Central memory CD8-positive, alpha-beta T cell (primary cell): ENCODE measurements at regions not wholly inside any gene's neighbourhood (a gene's known extent, or its start where the extent isn't known, plus 50 kb on each side); places are given as distances from the start of the nearest gene placed in this dataset.

Experiments used
- ATAC-seq: fragments of 150-1000 bp; cut with Tn5 transposase; replicated peaks from 2 replicates; pipeline ENCODE4 v1.10.0; 2022; ENCODE audit warnings: mild to moderate bottlenecking, moderate FRiP score, moderate number of reproducible peaks; ENCODE audit not compliant: poor library complexity, severe bottlenecking; ENCODE audit errors: extremely low read depth
- DNase-seq, 2 donors: peaks; one replicate each; pipeline ENCODE4 v3.0.0; 2021; ENCODE audit warnings: low spot score in 2 of 2
- H3K27ac Mint-ChIP-seq: one replicate; pipeline ENCODE4 v1.8.0; 2022; ENCODE audit warnings: low read depth, mild to moderate bottlenecking, moderate library complexity, mixed read lengths
- H3K27me3 Mint-ChIP-seq: one replicate; pipeline ENCODE4 v1.8.0; 2022; ENCODE audit warnings: mixed read lengths
- H3K36me3 Mint-ChIP-seq: one replicate; pipeline ENCODE4 v1.8.0; 2022; ENCODE audit warnings: mild to moderate bottlenecking, moderate library complexity, mixed read lengths; ENCODE audit not compliant: insufficient read depth
- H3K4me1 Mint-ChIP-seq: one replicate; pipeline ENCODE4 v1.8.0; 2022; ENCODE audit warnings: mixed read lengths
- H3K4me3 Mint-ChIP-seq: one replicate; pipeline ENCODE4 v1.8.0; 2022; ENCODE audit warnings: mild to moderate bottlenecking, moderate library complexity, mixed read lengths
- H3K9me3 Mint-ChIP-seq: one replicate; pipeline ENCODE4 v1.8.0; 2022; ENCODE audit warnings: mixed read lengths

DNA sequence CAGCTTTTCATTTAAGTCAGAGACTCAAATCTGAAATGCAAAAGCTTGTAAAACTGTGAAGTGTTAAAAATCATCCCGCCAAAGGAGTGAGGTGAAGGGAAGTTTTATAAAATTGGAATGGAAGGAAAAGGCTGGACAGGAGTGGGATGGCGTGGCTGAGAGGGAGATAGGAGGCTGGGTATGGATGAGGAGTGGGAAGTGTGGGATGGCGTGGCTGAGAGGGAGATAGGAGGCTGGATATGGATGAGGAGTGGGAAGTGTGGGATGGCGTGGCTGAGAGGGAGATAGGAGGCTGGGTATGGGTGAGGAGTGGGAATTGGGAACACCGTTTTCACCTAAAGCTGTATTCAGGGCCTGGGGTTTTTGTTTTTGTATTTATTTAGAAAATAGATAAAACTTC, 59.4 kb upstream of the NKX2-2 start:
- no peak for ATAC-seq
- Mint-ChIP-seq H3K27ac (no peak overlapping the region), H3K36me3 (no peaks in the 10 kb centered on the region), H3K9me3 (no peaks in the 10 kb centered on the region), H3K4me1 (no peaks in the 10 kb centered on the region), H3K27me3 (peaks cover 10% of the 10 kb centered on the region), H3K4me3 (no peak overlapping the region)
- DNase-seq, result no peak

DNA sequence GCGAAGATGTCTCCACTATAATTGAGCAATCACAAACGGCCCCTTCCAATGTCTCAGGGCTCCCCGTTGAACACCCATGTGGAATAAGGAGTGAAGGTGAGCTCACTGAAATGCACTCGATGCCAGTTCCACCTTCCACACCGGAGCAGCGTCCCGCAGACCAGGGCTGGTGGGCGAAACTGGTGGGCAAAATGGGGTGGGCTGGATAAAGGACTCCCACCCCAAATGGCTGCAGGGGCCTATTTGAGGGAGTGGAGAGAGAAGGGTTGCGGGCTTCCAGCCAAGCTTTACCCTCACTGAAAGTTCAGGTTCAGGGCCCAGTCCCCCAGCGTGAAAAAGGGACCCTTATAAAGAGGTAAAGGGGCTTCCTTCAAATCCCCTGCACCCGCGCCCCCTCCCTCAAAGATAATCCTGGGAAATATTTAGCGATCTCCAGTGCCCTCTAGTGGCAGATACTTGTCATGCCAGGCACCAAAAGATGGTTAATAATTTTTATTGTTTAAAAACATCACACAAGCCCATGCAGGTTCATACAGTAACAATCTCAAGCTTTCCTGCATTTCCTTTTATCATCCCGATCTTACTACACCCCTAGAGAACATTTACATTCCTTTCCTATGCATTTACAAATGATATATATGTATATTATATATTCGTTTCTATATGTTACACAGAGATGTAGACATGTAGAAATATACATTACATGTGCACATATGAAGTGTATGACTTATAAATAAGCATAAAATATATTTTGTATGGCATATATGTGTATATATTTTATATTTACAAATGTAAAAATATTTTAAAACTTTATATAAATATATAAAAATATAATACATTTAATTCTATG, 58.2 kb upstream of the NKX2-2 start:
- Mint-ChIP-seq H3K27me3 (peaks cover 10% of the 10 kb centered on the region), H3K4me1 (no peaks in the 10 kb centered on the region), H3K4me3 (no peak overlapping the region), H3K36me3 (no peaks in the 10 kb centered on the region), H3K27ac (no peak overlapping the region), H3K9me3 (no peaks in the 10 kb centered on the region)
- no peak for ATAC-seq
- DNase-seq, result no peak

DNA sequence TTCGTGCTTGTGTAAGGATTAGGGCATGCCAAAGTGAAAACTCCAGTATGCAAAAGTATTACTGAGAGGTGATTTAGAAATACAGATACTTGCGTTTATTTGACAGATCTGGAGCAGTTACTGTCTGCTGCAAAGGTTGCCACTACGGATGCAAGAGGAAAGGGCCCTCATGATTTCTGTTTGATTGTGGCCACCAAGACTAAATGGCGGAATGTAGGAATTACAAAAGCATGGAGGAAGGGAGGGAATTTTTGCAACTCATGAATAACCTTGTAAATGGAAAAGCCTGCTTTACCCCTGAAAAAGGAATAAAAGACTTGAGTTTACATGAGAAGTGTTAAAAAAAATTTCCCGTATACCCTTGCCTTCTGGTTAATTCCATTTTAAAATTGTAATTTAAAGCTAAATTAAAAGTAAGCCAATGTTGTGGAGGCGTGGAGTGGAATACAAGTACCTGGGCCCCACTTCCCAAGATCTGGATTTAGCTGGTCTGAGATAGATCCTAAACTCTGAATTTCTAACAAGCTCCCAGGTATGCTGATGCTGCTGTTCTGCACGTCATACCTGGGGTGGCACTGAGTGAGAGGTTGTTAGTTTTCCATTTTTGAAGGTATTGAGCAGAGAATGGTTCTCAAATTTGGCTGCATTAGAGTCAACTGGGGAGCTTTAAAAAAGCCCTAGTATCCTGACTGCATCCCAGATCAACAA, 56.6 kb upstream of the NKX2-2 start:
- Mint-ChIP-seq H3K9me3 (no peaks in the 10 kb centered on the region), H3K4me1 (no peaks in the 10 kb centered on the region), H3K27me3 (peaks cover 10% of the 10 kb centered on the region), H3K36me3 (no peaks in the 10 kb centered on the region), H3K4me3 (no peak overlapping the region), H3K27ac (no peak overlapping the region)
- no peak for DNase-seq
- no peak for ATAC-seq

DNA sequence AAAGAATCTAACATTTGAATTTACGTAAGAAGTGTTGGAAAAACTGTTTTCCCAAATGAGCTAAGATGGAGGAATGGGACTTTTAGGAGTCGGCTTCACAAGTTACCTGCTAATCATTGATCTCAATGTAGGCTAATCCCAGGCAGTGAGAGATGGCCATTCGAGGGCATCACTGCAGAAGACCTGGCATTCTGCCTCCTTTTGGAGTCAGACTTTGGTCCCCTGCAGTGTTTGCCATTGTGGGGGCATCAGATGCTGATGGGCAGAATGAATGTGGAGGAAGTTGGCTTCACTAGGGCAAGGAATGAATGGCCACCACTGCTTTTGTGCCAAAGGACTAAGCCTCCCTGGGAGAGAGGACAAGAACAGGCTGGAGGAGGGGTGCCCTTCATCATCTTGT, 55.7 kb upstream of the NKX2-2 start:
- H3K4me3 Mint-ChIP-seq, result no peak overlapping the region
- H3K27me3 Mint-ChIP-seq, result peaks cover 10% of the 10 kb centered on the region
- H3K9me3 Mint-ChIP-seq, result no peaks in the 10 kb centered on the region
- no peaks in the 10 kb centered on the region for H3K36me3 Mint-ChIP-seq
- H3K4me1 Mint-ChIP-seq, result no peaks in the 10 kb centered on the region
- no peak overlapping the region for H3K27ac Mint-ChIP-seq
- DNase-seq, result no peak
- ATAC-seq, result no peak

- no peak for ATAC-seq
- Mint-ChIP-seq H3K4me1 (no peaks in the 10 kb centered on the region), H3K27me3 (peaks cover 18% of the 10 kb centered on the region)
Measured at GRCh38 chr20:21564127-21564773, 50.4 kb upstream of the NKX2-2 start.

More at GRCh38 chr20:21564127-21564773, 50.4 kb upstream of the NKX2-2 start:
- no peak overlapping the region for H3K27ac Mint-ChIP-seq
- H3K36me3 Mint-ChIP-seq, result no peaks in the 10 kb centered on the region
- no peak overlapping the region for H3K4me3 Mint-ChIP-seq
- no peak for DNase-seq
- no peaks in the 10 kb centered on the region for H3K9me3 Mint-ChIP-seq
